ENCODE measurements at regions not wholly inside any gene's neighbourhood (a gene's known extent, or its start where the extent isn't known, plus 50 kb on each side); places are given as distances from the start of the nearest gene placed in this dataset.

DNA sequence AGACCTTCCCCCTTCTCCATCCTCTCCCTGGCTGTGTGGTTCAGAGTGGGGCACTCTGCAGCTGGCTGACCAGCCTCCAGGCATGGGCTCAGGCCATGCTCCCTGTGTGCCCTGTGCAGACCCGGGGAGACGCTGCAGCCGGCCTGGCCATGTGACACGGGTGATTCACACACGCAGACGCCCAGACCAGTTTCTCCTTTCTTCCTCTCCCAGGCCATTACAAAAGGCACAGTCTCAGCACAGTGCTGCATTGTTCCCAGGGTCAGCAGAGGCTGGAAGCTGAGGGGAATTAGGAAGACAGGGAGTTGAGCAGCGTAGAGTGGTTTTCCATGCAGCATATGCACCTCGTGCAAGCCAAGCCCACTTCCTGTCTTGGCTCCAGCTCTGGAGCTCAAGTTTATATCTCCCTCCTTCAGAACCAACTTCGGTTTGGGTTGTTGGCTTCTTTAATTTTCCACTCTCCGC is 288.5 kb downstream of the TNS1 start (continued):
- TF ChIP-seq, protein P1, sequence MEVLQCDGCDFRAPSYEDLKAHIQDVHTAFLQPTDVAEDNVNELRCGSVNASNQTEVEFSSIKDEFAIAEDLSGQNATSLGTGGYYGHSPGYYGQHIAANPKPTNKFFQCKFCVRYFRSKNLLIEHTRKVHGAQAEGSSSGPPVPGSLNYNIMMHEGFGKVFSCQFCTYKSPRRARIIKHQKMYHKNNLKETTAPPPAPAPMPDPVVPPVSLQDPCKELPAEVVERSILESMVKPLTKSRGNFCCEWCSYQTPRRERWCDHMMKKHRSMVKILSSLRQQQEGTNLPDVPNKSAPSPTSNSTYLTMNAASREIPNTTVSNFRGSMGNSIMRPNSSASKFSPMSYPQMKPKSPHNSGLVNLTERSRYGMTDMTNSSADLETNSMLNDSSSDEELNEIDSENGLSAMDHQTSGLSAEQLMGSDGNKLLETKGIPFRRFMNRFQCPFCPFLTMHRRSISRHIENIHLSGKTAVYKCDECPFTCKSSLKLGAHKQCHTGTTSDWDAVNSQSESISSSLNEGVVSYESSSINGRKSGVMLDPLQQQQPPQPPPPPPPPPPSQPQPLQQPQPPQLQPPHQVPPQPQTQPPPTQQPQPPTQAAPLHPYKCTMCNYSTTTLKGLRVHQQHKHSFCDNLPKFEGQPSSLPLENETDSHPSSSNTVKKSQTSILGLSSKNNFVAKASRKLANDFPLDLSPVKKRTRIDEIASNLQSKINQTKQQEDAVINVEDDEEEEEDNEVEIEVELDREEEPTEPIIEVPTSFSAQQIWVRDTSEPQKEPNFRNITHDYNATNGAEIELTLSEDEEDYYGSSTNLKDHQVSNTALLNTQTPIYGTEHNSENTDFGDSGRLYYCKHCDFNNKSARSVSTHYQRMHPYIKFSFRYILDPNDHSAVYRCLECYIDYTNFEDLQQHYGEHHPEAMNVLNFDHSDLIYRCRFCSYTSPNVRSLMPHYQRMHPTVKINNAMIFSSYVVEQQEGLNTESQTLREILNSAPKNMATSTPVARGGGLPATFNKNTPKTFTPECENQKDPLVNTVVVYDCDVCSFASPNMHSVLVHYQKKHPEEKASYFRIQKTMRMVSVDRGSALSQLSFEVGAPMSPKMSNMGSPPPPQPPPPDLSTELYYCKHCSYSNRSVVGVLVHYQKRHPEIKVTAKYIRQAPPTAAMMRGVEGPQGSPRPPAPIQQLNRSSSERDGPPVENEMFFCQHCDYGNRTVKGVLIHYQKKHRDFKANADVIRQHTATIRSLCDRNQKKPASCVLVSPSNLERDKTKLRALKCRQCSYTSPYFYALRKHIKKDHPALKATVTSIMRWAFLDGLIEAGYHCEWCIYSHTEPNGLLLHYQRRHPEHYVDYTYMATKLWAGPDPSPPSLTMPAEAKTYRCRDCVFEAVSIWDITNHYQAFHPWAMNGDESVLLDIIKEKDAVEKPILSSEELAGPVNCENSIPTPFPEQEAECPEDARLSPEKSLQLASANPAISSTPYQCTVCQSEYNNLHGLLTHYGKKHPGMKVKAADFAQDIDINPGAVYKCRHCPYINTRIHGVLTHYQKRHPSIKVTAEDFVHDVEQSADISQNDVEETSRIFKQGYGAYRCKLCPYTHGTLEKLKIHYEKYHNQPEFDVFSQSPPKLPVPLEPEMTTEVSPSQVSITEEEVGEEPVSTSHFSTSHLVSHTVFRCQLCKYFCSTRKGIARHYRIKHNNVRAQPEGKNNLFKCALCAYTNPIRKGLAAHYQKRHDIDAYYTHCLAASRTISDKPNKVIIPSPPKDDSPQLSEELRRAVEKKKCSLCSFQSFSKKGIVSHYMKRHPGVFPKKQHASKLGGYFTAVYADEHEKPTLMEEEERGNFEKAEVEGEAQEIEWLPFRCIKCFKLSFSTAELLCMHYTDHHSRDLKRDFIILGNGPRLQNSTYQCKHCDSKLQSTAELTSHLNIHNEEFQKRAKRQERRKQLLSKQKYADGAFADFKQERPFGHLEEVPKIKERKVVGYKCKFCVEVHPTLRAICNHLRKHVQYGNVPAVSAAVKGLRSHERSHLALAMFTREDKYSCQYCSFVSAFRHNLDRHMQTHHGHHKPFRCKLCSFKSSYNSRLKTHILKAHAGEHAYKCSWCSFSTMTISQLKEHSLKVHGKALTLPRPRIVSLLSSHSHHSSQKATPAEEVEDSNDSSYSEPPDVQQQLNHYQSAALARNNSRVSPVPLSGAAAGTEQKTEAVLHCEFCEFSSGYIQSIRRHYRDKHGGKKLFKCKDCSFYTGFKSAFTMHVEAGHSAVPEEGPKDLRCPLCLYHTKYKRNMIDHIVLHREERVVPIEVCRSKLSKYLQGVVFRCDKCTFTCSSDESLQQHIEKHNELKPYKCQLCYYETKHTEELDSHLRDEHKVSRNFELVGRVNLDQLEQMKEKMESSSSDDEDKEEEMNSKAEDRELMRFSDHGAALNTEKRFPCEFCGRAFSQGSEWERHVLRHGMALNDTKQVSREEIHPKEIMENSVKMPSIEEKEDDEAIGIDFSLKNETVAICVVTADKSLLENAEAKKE (CRISPR knock-in tag; IDR thresholded peaks at IDR 0.05): no peak
- TF ChIP-seq EZH2 (IDR thresholded peaks at IDR 0.05; ENCODE audit: low read depth, unreplicated experiment): no peak

DNA sequence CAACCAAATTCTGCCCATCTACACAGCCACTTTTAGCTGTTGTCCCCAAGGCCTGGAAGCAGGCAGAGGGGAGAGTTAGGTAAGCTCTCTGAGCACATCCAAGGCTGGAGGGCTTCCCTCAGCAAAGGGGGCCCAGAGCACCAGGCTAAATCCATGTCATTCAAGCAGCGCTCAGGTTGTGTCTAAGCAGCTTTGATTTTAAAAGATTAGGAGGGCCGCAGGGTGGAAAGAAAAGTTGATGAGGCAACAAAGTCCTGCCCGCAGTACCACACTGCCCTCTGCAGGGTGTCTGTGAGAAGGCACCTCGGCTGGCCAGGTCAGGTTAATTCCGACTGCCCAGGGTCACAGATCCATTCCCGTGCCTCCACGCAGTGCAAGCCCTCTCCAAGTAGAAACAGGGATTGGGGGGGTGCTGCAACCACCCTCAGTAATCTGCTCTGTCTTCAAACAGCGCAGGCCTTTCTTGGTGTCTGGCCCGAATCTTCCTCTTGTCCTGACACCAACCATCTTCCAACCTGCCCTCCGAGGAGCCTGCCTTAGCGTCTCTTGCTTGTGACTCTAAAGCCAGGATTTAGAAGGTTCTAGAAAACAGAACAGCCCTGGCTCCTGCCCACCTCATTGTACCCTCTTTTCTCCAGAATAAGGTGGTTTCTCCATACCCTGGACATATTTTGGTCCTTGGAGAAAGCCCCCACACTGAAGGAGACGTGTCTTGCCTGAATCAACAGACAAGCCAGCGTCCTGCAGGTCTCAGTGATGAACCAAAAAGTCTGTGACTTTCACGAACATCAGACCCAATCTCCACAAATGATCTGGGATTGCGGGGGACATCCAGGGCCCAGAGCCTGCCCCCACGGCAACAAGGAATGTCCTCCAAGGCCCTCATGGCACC is 289.2 kb downstream of the TNS1 start:
- Mint-ChIP-seq H3K9me3 (no peaks in the 10 kb centered on the region), H3K27ac (no peak overlapping the region; the same call in 1 of the 2 replicates), H3K36me3 (ENCODE audit: low read depth) (no peaks in the 10 kb centered on the region), H3K27me3 (ENCODE audit: insufficient read depth, low read depth, poor library complexity) (peaks cover 3% of the 10 kb centered on the region), H3K4me1 (peaks cover 4% of the 10 kb centered on the region; the same call in 1 of the 3 replicates), H3K4me3 (no peak overlapping the region)
- TF ChIP-seq, protein P1 (CRISPR knock-in tag; IDR thresholded peaks at IDR 0.05): no peak
- TF ChIP-seq CTCF (conservative IDR thresholded peaks at IDR 0.05; ENCODE audit: low read depth in 2 of 2): peak; percentile 89 to 99
- Histone ChIP-seq H3F3A (replicated peaks; ENCODE audit: low read depth) (no peaks in the 10 kb centered on the region), H3K9me2 (ENCODE audit: insufficient read depth) (peaks cover 11% of the 10 kb centered on the region), H2AFZ (peak overlapping the region; percentile 93), H3K27me3 (ENCODE audit: insufficient read depth) (no peaks in the 10 kb centered on the region), H3K36me3 (ENCODE audit: insufficient read depth) (no peaks in the 10 kb centered on the region), H4K20me1 (replicated peaks; ENCODE audit: insufficient read depth) (no peaks in the 10 kb centered on the region), H3K27ac (ENCODE audit: low read depth) (no peak overlapping the region), H3K79me2 (replicated peaks; ENCODE audit: insufficient read depth) (no peaks in the 10 kb centered on the region), H3K4me3 (no peak overlapping the region), H3K4me1 (ENCODE audit: insufficient read depth) (no peaks in the 10 kb centered on the region), H3K4me2 (no peak overlapping the region)
- ATAC-seq: peak; percentile 90
- peak; percentile 82 for DNase-seq (ENCODE audit: low spot score)
